Ishikawa (cell line): ENCODE measurements at regions not wholly inside any gene's neighbourhood (a gene's known extent, or its start where the extent isn't known, plus 50 kb on each side); places are given as distances from the start of the nearest gene placed in this dataset.

Source experiments
- CEBPB ChIP-seq: IDR thresholded peaks from 2 replicates; pipeline ENCODE4 v1.6.1; 2012
- CREB1 ChIP-seq: IDR thresholded peaks from 2 replicates; pipeline ENCODE4 v1.6.1; 2012; ENCODE audit warnings: low read depth
- EGR1 ChIP-seq: IDR thresholded peaks from 2 replicates; pipeline ENCODE4 v1.6.1; 2012
- EP300 ChIP-seq: IDR thresholded peaks from 2 replicates; pipeline ENCODE4 v1.6.1; 2012; ENCODE audit warnings: borderline replicate concordance
- FOXM1 ChIP-seq: IDR thresholded peaks from 2 replicates; pipeline ENCODE4 v1.6.1; 2012; ENCODE audit warnings: low read depth, borderline replicate concordance
- MAX ChIP-seq: IDR thresholded peaks from 2 replicates; pipeline ENCODE4 v1.6.1; 2012
- NFIC ChIP-seq: IDR thresholded peaks from 2 replicates; pipeline ENCODE4 v1.6.1; 2012
- RAD21 ChIP-seq: IDR thresholded peaks from 2 replicates; pipeline ENCODE4 v1.6.1; 2012; ENCODE audit warnings: low read depth
- REST ChIP-seq: IDR thresholded peaks from 2 replicates; pipeline ENCODE4 v1.6.1; 2012; ENCODE audit warnings: low read depth, mild to moderate bottlenecking
- TAF1 ChIP-seq: IDR thresholded peaks from 2 replicates; pipeline ENCODE4 v1.6.1; 2012; ENCODE audit warnings: low read depth, mild to moderate bottlenecking
- TCF12 ChIP-seq: IDR thresholded peaks from 2 replicates; pipeline ENCODE4 v1.6.1; 2012; ENCODE audit warnings: low read depth
- TEAD4 ChIP-seq: IDR thresholded peaks from 2 replicates; pipeline ENCODE4 v1.6.1; 2012
- YY1 ChIP-seq: IDR thresholded peaks from 2 replicates; pipeline ENCODE4 v1.6.1; 2012; ENCODE audit warnings: low read depth
- ZBTB7A ChIP-seq: IDR thresholded peaks from 2 replicates; pipeline ENCODE4 v1.6.1; 2012; ENCODE audit warnings: low read depth
- TF ChIP-seq, protein P1 (sequence below): IDR thresholded peaks from 2 replicates; pipeline ENCODE4 v1.6.1; 2012

DNA sequence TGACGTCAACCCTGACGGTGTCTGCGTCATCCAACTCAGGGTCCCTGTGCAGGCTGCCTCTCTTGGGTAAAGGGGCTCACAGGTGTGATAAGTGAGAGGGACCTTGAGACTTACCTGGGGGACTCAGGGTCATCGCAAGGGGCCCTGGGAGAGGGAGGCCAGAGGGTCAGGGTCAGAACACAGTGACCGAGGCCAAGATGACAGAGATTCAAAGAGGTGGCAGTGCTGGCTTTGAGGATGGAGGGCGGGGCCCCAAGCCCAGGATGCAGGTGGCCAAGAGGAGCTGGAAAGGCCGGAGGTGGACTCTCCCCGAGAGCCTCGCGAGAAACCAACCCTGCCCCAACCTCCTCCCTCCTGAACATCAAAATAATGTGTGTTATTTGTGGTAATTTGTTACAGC, 165.2 kb upstream of the PPP2R2D start:
- TF ChIP-seq, protein P1, sequence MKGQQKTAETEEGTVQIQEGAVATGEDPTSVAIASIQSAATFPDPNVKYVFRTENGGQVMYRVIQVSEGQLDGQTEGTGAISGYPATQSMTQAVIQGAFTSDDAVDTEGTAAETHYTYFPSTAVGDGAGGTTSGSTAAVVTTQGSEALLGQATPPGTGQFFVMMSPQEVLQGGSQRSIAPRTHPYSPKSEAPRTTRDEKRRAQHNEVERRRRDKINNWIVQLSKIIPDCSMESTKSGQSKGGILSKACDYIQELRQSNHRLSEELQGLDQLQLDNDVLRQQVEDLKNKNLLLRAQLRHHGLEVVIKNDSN: no peak
- no peak for TF ChIP-seq NFIC
- TF ChIP-seq TAF1: no peak
- TF ChIP-seq EGR1: no peak
- TF ChIP-seq EP300: no peak
- TF ChIP-seq REST: no peak
- TF ChIP-seq TCF12: no peak
- TF ChIP-seq TEAD4: no peak
- no peak for TF ChIP-seq CEBPB
- TF ChIP-seq RAD21: no peak
- no peak for TF ChIP-seq CREB1
- no peak for TF ChIP-seq ZBTB7A
- TF ChIP-seq FOXM1: no peak

DNA sequence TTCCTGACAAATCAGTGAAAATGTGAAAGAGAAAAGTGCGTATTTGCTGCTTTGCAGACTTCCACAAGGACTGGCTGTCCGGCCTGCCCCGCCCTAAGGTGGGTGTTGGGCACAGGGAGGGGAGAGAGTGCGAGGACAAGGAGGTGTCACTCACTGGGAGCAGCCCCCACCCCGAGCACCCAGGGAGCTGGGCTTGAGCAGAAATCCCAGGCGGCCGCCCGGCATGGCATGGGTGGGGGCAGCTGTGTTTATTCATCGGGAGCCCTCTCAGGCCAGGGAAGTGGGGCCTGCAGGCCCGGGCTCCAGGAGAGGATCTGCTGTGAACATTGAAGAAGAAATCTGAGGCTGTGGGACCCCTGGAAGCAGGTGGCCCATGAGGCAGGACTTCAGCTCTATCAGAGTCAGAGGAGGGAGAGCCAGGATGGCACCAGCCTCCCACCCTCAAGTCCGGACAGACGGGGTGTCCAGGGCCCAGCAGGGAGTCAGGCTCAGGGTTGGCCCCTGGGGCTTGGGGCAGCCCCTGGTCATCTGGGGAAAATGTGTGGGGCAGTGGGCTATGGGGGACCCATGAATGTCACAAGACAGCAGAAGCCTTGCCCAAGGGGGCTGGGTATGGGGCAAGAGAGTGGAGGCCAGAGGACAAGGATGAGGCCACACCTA, 164.4 kb upstream of the PPP2R2D start:
- TF ChIP-seq CREB1: no peak
- TF ChIP-seq TAF1: no peak
- TF ChIP-seq ZBTB7A: no peak
- no peak for TF ChIP-seq NFIC
- no peak for TF ChIP-seq REST
- TF ChIP-seq RAD21: no peak
- TF ChIP-seq, protein P1: no peak
- TF ChIP-seq YY1: no peak
- no peak for TF ChIP-seq TEAD4
- no peak for TF ChIP-seq EGR1
- TF ChIP-seq EP300: no peak
- no peak for TF ChIP-seq FOXM1
- TF ChIP-seq MAX: no peak
- no peak for TF ChIP-seq TCF12

DNA sequence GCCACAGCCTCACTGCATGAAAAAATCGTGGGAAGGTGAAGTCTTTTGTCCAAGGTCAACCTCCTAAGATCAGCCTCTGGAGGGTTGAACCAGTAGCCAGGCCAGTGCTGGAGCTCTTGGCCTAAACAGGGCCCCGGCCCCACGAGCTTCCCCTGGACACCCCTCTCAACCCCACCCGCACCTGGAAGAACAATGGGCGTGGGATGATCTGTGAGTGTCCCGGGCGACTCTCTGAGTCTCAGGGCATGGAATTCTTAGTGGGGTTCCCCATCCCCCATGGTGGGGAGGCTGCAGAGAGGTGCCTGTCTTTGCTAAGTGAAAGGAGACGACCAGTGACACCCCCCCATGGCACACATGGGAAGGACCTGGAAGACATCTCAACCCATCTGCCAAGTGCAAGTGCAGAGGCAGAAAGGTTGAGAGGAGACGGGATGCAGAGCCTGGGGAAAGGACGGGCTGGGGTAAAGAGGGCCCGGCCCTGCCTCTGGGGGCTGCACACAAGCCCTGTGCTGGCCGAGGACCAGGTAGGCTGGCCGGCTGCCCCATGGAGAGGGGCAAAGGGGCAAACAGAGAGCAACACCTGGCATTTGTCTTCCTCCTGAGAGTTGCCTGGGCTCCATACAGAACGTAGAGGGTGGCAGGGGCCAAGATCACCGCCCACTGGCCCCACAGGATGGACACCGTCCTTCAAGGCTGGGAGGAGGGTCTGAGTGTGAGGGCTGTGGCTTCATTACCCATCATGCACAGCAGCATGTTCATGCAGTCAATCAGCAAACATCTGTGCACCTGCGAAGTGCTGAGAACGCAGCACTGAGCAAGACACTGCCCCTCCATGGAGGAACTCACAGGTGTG, 163.0 kb upstream of the PPP2R2D start:
- TF ChIP-seq TEAD4: no peak
- TF ChIP-seq RAD21: no peak

- TF ChIP-seq ZBTB7A (no peak), EGR1 (no peak), NFIC (no peak), CEBPB (no peak), YY1 (no peak), TEAD4 (no peak), CREB1 (no peak), MAX (no peak), FOXM1 (no peak)
Measured at GRCh38 chr10:131738396-131738735, 162.4 kb upstream of the PPP2R2D start.

DNA sequence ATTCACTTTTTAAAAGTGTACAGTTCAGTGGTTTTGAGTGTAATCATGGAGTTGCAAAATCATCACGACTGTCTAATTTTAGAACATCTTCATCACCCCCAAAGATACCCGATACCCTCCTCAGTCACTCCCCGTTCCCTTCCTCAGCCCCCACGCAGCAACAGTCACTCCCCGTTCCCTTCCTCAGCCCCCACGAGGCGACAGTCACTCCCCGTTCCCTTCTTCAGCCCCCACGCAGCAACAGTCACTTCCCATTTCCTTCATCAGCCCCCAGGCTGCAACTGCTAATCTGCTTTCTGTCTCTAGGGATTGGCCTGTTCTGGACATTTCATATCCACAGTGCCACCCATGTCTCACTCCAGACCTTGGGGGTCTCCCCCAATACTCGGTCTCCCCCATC, 161.6 kb upstream of the PPP2R2D start:
- TF ChIP-seq MAX (no peak), EGR1 (no peak), TEAD4 (no peak), ZBTB7A (no peak), REST (no peak), RAD21 (no peak), FOXM1 (no peak)
- TF ChIP-seq, protein P1: no peak
